NB4 (cell line): ENCODE measurements at regions not wholly inside any gene's neighbourhood (a gene's known extent, or its start where the extent isn't known, plus 50 kb on each side); places are given as distances from the start of the nearest gene placed in this dataset.

Experiments used
- MAX ChIP-seq: IDR thresholded peaks from 2 replicates; pipeline ENCODE4 v1.6.1; 2011; ENCODE audit warnings: low read depth, low read length
- MYC ChIP-seq: IDR thresholded peaks from 2 replicates; pipeline ENCODE4 v1.6.1; 2011; ENCODE audit warnings: low read depth, low read length
- POLR2A ChIP-seq: IDR thresholded peaks from 2 replicates; pipeline ENCODE4 v1.6.1; 2011; ENCODE audit warnings: mild to moderate bottlenecking; ENCODE audit not compliant: insufficient read length; ENCODE audit errors: extremely low read depth
- TF ChIP-seq, protein P1 (sequence below): IDR thresholded peaks from one replicate; pipeline ENCODE4 v1.5.1; 2012; ENCODE audit warnings: low read depth, low read length

DNA sequence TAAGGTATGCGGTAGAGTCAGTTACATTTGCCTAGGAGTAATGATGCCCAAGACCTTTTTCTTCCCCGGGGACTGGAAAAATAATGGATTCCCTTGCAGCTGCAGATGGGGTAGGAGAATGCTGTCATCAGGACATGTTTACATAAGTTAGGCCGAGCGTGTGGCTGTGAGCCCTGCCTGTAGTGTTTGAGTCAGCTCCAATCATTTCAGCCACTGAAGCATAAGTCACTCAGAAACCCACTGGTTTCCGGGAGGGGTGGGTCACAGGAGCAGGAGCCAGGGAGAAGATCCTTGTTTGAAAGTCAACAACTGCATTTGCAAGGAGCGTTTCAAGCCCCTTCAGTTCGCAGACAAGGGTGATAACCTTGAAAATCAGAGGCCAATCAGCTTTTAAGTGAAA is 562.3 kb downstream of the MCTP2 start:
- TF ChIP-seq, protein P1, sequence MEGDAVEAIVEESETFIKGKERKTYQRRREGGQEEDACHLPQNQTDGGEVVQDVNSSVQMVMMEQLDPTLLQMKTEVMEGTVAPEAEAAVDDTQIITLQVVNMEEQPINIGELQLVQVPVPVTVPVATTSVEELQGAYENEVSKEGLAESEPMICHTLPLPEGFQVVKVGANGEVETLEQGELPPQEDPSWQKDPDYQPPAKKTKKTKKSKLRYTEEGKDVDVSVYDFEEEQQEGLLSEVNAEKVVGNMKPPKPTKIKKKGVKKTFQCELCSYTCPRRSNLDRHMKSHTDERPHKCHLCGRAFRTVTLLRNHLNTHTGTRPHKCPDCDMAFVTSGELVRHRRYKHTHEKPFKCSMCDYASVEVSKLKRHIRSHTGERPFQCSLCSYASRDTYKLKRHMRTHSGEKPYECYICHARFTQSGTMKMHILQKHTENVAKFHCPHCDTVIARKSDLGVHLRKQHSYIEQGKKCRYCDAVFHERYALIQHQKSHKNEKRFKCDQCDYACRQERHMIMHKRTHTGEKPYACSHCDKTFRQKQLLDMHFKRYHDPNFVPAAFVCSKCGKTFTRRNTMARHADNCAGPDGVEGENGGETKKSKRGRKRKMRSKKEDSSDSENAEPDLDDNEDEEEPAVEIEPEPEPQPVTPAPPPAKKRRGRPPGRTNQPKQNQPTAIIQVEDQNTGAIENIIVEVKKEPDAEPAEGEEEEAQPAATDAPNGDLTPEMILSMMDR, result no peak
- no peak for TF ChIP-seq POLR2A
- TF ChIP-seq MAX, result no peak
- no peak for TF ChIP-seq MYC
